ENCODE measurements at regions not wholly inside any gene's neighbourhood (a gene's known extent, or its start where the extent isn't known, plus 50 kb on each side); places are given as distances from the start of the nearest gene placed in this dataset.

DNA sequence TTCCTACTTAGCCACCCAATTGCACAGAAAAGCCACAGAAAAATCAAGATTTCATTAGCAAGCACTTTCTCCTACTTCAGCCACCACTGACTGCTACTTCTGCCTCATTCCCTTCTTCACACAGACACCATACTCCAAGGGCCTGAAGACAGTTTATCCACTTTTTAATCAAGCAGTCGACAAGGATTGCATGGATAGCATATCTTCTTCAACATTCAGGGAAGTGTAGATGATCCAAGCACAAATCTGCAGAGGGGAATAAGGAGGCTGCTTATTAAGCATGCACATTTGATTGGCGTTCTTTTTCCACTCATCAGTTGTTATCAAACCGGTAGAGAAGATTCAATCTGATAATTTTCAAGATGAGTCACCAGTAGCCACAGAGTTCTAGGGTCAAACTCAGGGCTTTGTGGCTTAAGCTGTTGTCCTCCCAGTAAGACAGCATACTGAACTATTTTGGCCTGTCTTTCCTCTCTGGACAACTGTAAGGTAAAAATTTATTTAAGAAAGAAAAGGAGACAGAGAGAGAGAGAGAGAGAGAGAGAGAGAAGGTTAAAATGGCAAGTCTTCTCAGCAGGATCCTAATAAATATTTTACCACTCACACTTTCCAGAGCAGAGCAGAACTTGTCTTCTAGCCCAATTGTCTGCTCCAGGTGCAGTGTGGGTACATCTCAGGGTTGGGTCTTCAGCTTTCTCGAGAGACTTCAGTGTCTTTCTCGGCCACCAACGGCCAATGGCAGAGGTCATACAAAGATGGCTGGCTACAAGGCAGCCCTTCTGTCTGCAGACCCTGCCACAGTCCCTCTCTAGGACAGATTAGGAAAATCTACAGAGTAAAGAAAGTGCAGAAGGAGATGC lies 80.6 kb upstream of the BHLHE40 start (continued):
- TF ChIP-seq, protein P1, sequence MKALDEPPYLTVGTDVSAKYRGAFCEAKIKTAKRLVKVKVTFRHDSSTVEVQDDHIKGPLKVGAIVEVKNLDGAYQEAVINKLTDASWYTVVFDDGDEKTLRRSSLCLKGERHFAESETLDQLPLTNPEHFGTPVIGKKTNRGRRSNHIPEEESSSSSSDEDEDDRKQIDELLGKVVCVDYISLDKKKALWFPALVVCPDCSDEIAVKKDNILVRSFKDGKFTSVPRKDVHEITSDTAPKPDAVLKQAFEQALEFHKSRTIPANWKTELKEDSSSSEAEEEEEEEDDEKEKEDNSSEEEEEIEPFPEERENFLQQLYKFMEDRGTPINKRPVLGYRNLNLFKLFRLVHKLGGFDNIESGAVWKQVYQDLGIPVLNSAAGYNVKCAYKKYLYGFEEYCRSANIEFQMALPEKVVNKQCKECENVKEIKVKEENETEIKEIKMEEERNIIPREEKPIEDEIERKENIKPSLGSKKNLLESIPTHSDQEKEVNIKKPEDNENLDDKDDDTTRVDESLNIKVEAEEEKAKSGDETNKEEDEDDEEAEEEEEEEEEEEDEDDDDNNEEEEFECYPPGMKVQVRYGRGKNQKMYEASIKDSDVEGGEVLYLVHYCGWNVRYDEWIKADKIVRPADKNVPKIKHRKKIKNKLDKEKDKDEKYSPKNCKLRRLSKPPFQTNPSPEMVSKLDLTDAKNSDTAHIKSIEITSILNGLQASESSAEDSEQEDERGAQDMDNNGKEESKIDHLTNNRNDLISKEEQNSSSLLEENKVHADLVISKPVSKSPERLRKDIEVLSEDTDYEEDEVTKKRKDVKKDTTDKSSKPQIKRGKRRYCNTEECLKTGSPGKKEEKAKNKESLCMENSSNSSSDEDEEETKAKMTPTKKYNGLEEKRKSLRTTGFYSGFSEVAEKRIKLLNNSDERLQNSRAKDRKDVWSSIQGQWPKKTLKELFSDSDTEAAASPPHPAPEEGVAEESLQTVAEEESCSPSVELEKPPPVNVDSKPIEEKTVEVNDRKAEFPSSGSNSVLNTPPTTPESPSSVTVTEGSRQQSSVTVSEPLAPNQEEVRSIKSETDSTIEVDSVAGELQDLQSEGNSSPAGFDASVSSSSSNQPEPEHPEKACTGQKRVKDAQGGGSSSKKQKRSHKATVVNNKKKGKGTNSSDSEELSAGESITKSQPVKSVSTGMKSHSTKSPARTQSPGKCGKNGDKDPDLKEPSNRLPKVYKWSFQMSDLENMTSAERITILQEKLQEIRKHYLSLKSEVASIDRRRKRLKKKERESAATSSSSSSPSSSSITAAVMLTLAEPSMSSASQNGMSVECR (CRISPR knock-in tag; IDR thresholded peaks at IDR 0.05): no peak
- TF ChIP-seq, protein P2, sequence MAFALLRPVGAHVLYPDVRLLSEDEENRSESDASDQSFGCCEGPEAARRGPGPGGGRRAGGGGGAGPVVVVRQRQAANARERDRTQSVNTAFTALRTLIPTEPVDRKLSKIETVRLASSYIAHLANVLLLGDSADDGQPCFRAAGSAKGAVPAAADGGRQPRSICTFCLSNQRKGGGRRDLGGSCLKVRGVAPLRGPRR (CRISPR knock-in tag; IDR thresholded peaks at IDR 0.05): no peak
- TF ChIP-seq BRCA1 (IDR thresholded peaks at IDR 0.05) (no peak), BRCA1 (CRISPR knock-in tag; IDR thresholded peaks at IDR 0.05) (no peak), ELF1 (tag; IDR thresholded peaks at IDR 0.05) (peak; percentile 43), RBM14 (IDR thresholded peaks at IDR 0.05; ENCODE audit: borderline replicate concordance, insufficient read depth, low read depth, low read length) (no peak), RFX5 (IDR thresholded peaks at IDR 0.05; ENCODE audit: low read depth, low read length) (no peak), ZNF431 (CRISPR knock-in tag; IDR thresholded peaks at IDR 0.05) (no peak), ZNF445 (CRISPR knock-in tag; IDR thresholded peaks at IDR 0.05; ENCODE audit: low read depth) (no peak), CBFB (CRISPR knock-in tag; IDR thresholded peaks at IDR 0.05) (0 out of 2 replicates have a peak, but pooled peaks have one; percentile 26), ZNF695 (CRISPR knock-in tag; IDR thresholded peaks at IDR 0.05) (no peak), ZBTB1 (CRISPR knock-in tag; IDR thresholded peaks at IDR 0.05; ENCODE audit: borderline replicate concordance, low read depth) (peak; percentile 59; the same call in 1 of the 2 replicates), KDM4B (IDR thresholded peaks at IDR 0.05; ENCODE audit: borderline replicate concordance in 2 of 2, low read depth in 1 of 2) (no peak)
- TF ChIP-seq, protein P3, sequence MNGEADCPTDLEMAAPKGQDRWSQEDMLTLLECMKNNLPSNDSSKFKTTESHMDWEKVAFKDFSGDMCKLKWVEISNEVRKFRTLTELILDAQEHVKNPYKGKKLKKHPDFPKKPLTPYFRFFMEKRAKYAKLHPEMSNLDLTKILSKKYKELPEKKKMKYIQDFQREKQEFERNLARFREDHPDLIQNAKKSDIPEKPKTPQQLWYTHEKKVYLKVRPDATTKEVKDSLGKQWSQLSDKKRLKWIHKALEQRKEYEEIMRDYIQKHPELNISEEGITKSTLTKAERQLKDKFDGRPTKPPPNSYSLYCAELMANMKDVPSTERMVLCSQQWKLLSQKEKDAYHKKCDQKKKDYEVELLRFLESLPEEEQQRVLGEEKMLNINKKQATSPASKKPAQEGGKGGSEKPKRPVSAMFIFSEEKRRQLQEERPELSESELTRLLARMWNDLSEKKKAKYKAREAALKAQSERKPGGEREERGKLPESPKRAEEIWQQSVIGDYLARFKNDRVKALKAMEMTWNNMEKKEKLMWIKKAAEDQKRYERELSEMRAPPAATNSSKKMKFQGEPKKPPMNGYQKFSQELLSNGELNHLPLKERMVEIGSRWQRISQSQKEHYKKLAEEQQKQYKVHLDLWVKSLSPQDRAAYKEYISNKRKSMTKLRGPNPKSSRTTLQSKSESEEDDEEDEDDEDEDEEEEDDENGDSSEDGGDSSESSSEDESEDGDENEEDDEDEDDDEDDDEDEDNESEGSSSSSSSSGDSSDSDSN (IDR thresholded peaks at IDR 0.05; ENCODE audit: borderline replicate concordance in 1 of 2, low read depth in 2 of 2, low read length in 2 of 2): no peak
